ENCODE measurements at regions not wholly inside any gene's neighbourhood (a gene's known extent, or its start where the extent isn't known, plus 50 kb on each side); places are given as distances from the start of the nearest gene placed in this dataset.

DNA sequence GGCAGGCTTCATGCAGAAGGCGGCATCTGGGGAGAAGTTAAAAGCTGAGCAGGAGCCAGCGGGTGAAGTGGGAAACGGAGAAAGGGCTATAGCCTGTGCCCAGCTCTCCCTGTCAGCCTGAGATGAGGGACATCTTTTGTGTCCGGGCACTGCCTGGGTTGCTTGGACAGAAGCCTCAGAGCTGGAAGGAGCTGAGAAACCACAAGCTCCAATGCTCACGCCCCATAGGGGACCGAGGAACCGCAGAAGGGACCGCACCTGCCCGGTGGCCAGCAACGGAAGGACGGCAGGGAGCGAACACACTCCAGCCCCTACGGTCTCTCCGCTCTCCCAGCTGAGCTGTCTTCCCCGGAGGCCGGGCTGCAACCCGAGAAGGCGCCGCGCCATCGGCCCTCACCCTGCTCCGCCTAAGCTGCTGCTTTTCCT, 175.8 kb downstream of the NPIPB11 start:
- TF ChIP-seq, protein P1, sequence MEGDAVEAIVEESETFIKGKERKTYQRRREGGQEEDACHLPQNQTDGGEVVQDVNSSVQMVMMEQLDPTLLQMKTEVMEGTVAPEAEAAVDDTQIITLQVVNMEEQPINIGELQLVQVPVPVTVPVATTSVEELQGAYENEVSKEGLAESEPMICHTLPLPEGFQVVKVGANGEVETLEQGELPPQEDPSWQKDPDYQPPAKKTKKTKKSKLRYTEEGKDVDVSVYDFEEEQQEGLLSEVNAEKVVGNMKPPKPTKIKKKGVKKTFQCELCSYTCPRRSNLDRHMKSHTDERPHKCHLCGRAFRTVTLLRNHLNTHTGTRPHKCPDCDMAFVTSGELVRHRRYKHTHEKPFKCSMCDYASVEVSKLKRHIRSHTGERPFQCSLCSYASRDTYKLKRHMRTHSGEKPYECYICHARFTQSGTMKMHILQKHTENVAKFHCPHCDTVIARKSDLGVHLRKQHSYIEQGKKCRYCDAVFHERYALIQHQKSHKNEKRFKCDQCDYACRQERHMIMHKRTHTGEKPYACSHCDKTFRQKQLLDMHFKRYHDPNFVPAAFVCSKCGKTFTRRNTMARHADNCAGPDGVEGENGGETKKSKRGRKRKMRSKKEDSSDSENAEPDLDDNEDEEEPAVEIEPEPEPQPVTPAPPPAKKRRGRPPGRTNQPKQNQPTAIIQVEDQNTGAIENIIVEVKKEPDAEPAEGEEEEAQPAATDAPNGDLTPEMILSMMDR (IDR thresholded peaks at IDR 0.05) = no peak
- no peak for TF ChIP-seq POLR2A (IDR thresholded peaks at IDR 0.05)
